Gastrocnemius medialis (tissue), 4 donors: ENCODE measurements at regions not wholly inside any gene's neighbourhood (a gene's known extent, or its start where the extent isn't known, plus 50 kb on each side); places are given as distances from the start of the nearest gene placed in this dataset.

Experiments used
- ATAC-seq, 2 donors: fragments of 150-250 bp; one replicate each; pipeline ENCODE4 v1.9.1; 2016
- DNase-seq, 2 donors: peaks; one replicate each; pipeline ENCODE4 v3.0.0-alpha.2; 2019
- H3K27ac ChIP-seq, 4 donors: fragments of 200-600 bp; sonication (generic); 1 replicate in 1 of 4; 2 replicates in 3 of 4; pipeline ENCODE4 v1.5.1; 2016 to 2018; ENCODE audit warnings: mild to moderate bottlenecking in 2 of 4, moderate library complexity in 1 of 4
- H3K27me3 ChIP-seq, 3 donors: fragments of 200-600 bp; sonication (generic) in 2 of 3; 1 replicate in 1 of 3; 2 replicates in 2 of 3; pipeline versions ENCODE4 v1.5.1 to v1.6.0; 2016 to 2019; ENCODE audit warnings: mild to moderate bottlenecking in 1 of 3, moderate library complexity in 1 of 3
- H3K36me3 ChIP-seq, 2 donors: fragments of 200-600 bp; sonication (generic) in 1 of 2; one replicate each; pipeline ENCODE4 v1.5.1; 2017 to 2018
- H3K4me1 ChIP-seq, 2 donors: fragments of 200-600 bp; sonication (generic) in 1 of 2; one replicate each; pipeline ENCODE4 v1.5.1; 2016 to 2017; ENCODE audit warnings: mild to moderate bottlenecking in 2 of 2
- H3K4me3 ChIP-seq, 4 donors: fragments of 200-600 bp; sonication (generic) in 3 of 4; 1 replicate in 1 of 4; 2 replicates in 3 of 4; pipeline ENCODE4 v1.5.1; 2016 to 2019; ENCODE audit warnings: mild to moderate bottlenecking in 2 of 4
- H3K9me3 ChIP-seq, 3 donors: fragments of 200-600 bp; sonication (generic) in 2 of 3; 1 replicate in 1 of 3; 2 replicates in 2 of 3; pipeline ENCODE4 v1.5.1; 2016 to 2019
- POLR2A ChIP-seq, 2 donors: fragments of 450-650 bp; IDR thresholded peaks; one replicate each; pipeline ENCODE4 v1.6.1; 2017; ENCODE audit warnings: antibody characterized with exemption in 2 of 2, mild to moderate bottlenecking in 2 of 2, moderate library complexity in 2 of 2
- in situ Hi-C, 4 donors: fragments of 200-750 bp; cut with MboI; loops; one replicate each; pipeline versions ENCODE4 v1.15.0 to v1.8.0; 2017; ENCODE audit warnings: low sequenced_read_pairs in 4 of 4
- intact Hi-C: fragments of 100-400 bp; cut with DNase I; formaldehyde crosslinking; loops from one replicate; pipeline ENCODE4 v1.15.1; 2023; ENCODE audit warnings: low total_unique reads
- TF ChIP-seq, protein P1 (sequence below), 5 experiments: fragments of 450-650 bp in 3 of 5; fragments of 200-600 bp in 2 of 5; sonication (generic) in 2 of 5; IDR thresholded peaks in 4 of 5; conservative IDR thresholded peaks in 1 of 5; 1 replicate in 4 of 5; 2 replicates in 1 of 5; pipeline ENCODE4 v1.5.1; 2016 to 2019; ENCODE audit warnings: antibody characterized with exemption in 5 of 5, mild to moderate bottlenecking in 3 of 5, moderate library complexity in 3 of 5

DNA sequence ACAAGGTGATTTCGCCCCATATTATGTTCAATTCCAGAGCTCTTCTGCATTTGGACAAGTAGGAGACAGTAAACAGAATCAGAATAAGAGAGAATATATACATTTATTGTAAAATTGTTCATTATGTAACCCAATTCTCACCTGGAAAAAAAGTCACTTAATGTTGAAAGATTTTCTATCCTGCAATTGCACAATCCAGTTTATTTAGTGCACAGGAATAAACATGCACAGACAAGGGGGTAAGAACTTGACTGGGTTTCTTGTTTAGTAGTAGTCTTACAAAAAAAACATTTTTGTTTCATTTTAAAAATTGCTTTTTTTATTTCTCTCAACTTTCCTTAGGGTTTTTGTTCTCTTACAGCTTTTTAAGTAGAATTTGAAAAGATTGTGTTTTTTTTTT, 126.6 kb downstream of the SAMD9 start:
- no peak overlapping the region for H3K4me3 ChIP-seq
- no peaks in the 10 kb centered on the region for H3K4me1 ChIP-seq
- H3K9me3 ChIP-seq = no peaks in the 10 kb centered on the region
- intact Hi-C loops (no loop called here), in situ Hi-C loops (no loop called here)
- TF ChIP-seq, protein P1, sequence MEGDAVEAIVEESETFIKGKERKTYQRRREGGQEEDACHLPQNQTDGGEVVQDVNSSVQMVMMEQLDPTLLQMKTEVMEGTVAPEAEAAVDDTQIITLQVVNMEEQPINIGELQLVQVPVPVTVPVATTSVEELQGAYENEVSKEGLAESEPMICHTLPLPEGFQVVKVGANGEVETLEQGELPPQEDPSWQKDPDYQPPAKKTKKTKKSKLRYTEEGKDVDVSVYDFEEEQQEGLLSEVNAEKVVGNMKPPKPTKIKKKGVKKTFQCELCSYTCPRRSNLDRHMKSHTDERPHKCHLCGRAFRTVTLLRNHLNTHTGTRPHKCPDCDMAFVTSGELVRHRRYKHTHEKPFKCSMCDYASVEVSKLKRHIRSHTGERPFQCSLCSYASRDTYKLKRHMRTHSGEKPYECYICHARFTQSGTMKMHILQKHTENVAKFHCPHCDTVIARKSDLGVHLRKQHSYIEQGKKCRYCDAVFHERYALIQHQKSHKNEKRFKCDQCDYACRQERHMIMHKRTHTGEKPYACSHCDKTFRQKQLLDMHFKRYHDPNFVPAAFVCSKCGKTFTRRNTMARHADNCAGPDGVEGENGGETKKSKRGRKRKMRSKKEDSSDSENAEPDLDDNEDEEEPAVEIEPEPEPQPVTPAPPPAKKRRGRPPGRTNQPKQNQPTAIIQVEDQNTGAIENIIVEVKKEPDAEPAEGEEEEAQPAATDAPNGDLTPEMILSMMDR (IDR thresholded peaks at IDR 0.05 in 4 of 5, conservative IDR thresholded peaks at IDR 0.05 in 1 of 5) = no peak
- TF ChIP-seq POLR2A (IDR thresholded peaks at IDR 0.05) = no peak
- ATAC-seq = no peak
- DNase-seq = no peak
- H3K27ac ChIP-seq = no peak overlapping the region
- H3K36me3 ChIP-seq = no peaks in the 10 kb centered on the region
- no peaks in the 10 kb centered on the region for H3K27me3 ChIP-seq

DNA sequence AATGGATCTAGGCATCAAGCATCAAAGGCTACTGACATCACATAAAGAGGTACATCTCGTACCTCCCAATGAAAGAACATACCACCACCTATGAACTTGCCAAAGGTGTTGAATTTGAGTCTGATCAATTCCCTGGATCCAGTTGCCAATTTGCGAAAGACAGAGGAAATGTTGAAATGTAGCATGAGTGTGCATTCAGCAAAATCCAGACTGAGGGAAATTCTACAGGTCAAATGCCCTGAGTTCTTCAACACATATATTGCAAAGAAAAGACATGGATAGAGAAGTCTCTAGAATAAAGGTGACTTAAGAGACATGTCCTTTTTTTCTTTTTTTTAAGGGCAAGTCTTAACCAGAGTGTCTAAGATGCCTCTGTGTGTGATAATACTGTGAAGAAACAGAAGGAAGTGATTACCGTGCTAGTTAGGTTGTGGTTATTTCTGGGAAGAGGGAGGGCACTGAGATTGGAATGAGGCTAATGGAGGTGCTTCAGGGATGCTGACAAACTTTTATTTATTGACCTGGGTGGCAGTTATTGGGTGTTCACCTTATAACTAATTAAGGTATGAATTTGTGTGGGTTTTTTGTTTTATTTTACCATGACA, 128.7 kb downstream of the SAMD9 start:
- Histone ChIP-seq H3K27me3 (no peaks in the 10 kb centered on the region), H3K4me1 (no peaks in the 10 kb centered on the region), H3K9me3 (no peaks in the 10 kb centered on the region), H3K27ac (no peak overlapping the region), H3K36me3 (no peaks in the 10 kb centered on the region), H3K4me3 (no peak overlapping the region)
- ATAC-seq (no peak), DNase-seq (no peak)
- no peak for TF ChIP-seq POLR2A (IDR thresholded peaks at IDR 0.05)
- TF ChIP-seq, protein P1 (IDR thresholded peaks at IDR 0.05 in 4 of 5, conservative IDR thresholded peaks at IDR 0.05 in 1 of 5) = no peak
- in situ Hi-C loops (no loop called here), intact Hi-C loops (no loop called here)

DNA sequence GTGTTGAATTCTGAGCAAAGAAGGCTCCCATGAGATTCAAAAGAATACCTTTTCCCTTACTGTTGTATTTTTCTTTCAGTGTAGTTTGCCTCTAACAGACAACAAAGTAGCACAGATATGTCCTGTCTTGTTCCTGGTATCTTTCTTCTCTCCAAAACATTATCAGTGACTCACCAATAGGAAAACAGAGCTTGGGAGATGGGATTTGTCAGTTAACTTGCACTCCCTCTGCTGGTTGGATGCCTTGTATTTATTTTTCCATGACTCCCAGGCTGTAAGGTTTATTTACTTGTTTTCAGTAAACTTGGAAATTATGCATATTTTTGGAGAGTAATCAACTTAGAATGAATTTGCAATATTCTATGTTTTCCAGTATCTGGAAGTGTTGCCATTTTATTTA, 129.7 kb downstream of the SAMD9 start:
- TF ChIP-seq POLR2A (IDR thresholded peaks at IDR 0.05) = no peak
- TF ChIP-seq, protein P1 (IDR thresholded peaks at IDR 0.05 in 4 of 5, conservative IDR thresholded peaks at IDR 0.05 in 1 of 5) = peak in 1 of 5 experiments; percentile 20
- Histone ChIP-seq H3K9me3 (no peaks in the 10 kb centered on the region), H3K36me3 (no peaks in the 10 kb centered on the region), H3K27ac (no peak overlapping the region), H3K4me1 (no peaks in the 10 kb centered on the region), H3K27me3 (no peaks in the 10 kb centered on the region), H3K4me3 (no peak overlapping the region)
- DNase-seq (no peak), ATAC-seq (no peak)
- intact Hi-C loops = no loop called here
- in situ Hi-C loops = no loop called here

DNA sequence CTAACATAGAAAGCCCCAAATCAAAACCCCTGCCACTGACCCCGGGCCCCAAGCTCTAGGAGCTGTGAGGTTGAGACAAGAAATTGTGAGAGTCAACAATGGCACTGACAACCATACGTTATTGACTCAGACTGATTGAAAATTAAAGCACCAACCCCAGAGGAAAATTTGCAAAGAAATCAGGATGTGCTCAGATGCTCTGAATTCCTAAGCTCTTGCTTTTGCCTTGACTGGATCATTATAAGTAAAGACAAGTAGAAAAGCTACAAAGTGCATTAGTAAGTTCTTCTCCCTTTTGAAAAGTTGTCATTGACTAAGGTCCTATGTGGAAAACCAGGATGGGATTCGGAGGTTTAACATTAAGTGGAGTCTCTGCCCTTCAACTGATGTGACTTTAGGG, 130.2 kb downstream of the SAMD9 start:
- ATAC-seq = no peak
- TF ChIP-seq, protein P1 (IDR thresholded peaks at IDR 0.05 in 4 of 5, conservative IDR thresholded peaks at IDR 0.05 in 1 of 5) = no peak
- TF ChIP-seq POLR2A (IDR thresholded peaks at IDR 0.05) = no peak
- in situ Hi-C loops = no loop called here

DNA sequence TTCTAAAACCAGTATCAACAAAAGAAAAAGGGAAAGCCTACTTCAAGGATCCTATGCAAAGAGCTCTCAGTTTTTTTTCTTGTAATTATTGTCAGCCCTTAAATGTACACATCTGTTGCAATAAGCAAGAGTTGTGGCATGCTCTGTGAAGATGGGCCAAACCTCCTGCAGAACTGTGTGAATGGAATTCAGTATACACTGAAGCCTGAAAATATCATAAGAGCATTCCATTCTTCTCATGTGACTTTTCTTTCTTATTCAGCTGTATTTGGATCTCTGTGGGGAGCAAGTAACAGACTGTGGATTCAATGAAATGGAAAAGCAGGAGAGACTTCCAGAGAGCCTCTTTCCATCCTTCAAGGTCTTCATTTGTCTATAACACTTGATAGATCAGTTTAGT, 130.7 kb downstream of the SAMD9 start:
- Histone ChIP-seq H3K36me3 (no peaks in the 10 kb centered on the region), H3K9me3 (no peaks in the 10 kb centered on the region), H3K27me3 (no peaks in the 10 kb centered on the region), H3K4me1 (no peaks in the 10 kb centered on the region), H3K27ac (no peak overlapping the region), H3K4me3 (no peak overlapping the region)
- in situ Hi-C loops (no loop called here), intact Hi-C loops (no loop called here)
- no peak for DNase-seq
- ATAC-seq = no peak
- TF ChIP-seq, protein P1 (IDR thresholded peaks at IDR 0.05 in 4 of 5, conservative IDR thresholded peaks at IDR 0.05 in 1 of 5) = no peak
- no peak for TF ChIP-seq POLR2A (IDR thresholded peaks at IDR 0.05)

More for the DNA sequence above, 130.2 kb downstream of the SAMD9 start:
- Histone ChIP-seq H3K9me3 (no peaks in the 10 kb centered on the region), H3K36me3 (no peaks in the 10 kb centered on the region), H3K4me1 (no peaks in the 10 kb centered on the region), H3K4me3 (no peak overlapping the region), H3K27me3 (no peaks in the 10 kb centered on the region), H3K27ac (no peak overlapping the region)
- DNase-seq = no peak
- intact Hi-C loops = no loop called here
